Upper lobe of left lung (tissue), 4 donors: ENCODE measurements at regions not wholly inside any gene's neighbourhood (a gene's known extent, or its start where the extent isn't known, plus 50 kb on each side); places are given as distances from the start of the nearest gene placed in this dataset.

Source experiments
- POLR2A ChIP-seq, 4 donors: fragments of 450-650 bp; IDR thresholded peaks; one replicate each; pipeline ENCODE4 v1.5.1; 2016 to 2017; ENCODE audit warnings: antibody characterized with exemption in 4 of 4, mild to moderate bottlenecking in 2 of 4
- POLR2AphosphoS5 ChIP-seq, 2 donors: sonication (generic); formaldehyde crosslinking; IDR thresholded peaks; one replicate each; pipeline ENCODE4 v1.5.1; 2017; ENCODE audit warnings: antibody characterized with exemption in 2 of 2
- TF ChIP-seq, protein P1 (sequence below), 6 experiments: fragments of 450-650 bp in 4 of 6; fragments of 200-600 bp in 2 of 6; sonication (generic) in 2 of 6; IDR thresholded peaks; one replicate each; pipeline ENCODE4 v1.5.1; 2016 to 2019; ENCODE audit warnings: antibody characterized with exemption in 6 of 6

DNA sequence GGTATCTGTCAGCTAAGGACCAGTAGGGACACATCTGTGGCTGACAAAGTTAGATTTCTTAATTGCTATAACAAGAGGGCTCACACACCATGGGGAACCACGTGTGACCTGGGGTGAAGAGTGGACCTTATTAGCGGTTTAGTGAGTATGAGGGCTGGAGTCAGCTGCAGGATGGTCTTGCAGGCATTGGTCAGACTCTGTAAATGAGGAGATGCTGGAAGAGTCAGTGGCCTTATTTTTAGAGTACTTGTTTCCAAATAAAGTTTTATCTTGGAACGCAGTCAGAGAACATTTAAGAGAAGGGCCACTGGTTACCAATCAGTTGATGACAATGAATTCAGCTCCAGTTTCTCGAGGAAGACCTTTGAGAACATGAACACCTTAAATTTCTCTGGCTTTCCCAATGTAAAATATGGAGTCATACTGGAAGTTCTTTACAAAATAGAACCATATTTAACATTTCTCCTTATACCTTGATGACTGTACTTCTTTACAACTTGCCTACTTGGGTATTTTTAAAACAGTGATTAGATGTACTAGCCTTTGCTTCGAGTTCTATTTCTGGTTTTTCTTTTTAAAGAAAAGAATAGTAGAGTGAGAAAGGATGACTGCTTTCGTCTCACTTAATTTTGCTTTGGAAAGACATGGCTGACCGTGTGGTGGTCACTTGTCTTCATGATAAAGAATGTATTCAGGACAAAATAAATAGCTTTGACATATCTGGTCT lies 185.9 kb upstream of the S1PR3 start:
- TF ChIP-seq, protein P1, sequence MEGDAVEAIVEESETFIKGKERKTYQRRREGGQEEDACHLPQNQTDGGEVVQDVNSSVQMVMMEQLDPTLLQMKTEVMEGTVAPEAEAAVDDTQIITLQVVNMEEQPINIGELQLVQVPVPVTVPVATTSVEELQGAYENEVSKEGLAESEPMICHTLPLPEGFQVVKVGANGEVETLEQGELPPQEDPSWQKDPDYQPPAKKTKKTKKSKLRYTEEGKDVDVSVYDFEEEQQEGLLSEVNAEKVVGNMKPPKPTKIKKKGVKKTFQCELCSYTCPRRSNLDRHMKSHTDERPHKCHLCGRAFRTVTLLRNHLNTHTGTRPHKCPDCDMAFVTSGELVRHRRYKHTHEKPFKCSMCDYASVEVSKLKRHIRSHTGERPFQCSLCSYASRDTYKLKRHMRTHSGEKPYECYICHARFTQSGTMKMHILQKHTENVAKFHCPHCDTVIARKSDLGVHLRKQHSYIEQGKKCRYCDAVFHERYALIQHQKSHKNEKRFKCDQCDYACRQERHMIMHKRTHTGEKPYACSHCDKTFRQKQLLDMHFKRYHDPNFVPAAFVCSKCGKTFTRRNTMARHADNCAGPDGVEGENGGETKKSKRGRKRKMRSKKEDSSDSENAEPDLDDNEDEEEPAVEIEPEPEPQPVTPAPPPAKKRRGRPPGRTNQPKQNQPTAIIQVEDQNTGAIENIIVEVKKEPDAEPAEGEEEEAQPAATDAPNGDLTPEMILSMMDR (IDR thresholded peaks at IDR 0.05) = no peak
- TF ChIP-seq POLR2AphosphoS5 (IDR thresholded peaks at IDR 0.05) = no peak
- TF ChIP-seq POLR2A (IDR thresholded peaks at IDR 0.05) = no peak
